Ovary (tissue), 3 donors: ENCODE measurements at regions not wholly inside any gene's neighbourhood (a gene's known extent, or its start where the extent isn't known, plus 50 kb on each side); places are given as distances from the start of the nearest gene placed in this dataset.
"Not testable (repeated sequence)": the region's sequence is repeated elsewhere in the genome, so short reads cannot be mapped to it uniquely, and the experiment has no call there.

Source experiments
- EP300 ChIP-seq: sonication (generic); formaldehyde crosslinking; IDR thresholded peaks from one replicate; pipeline ENCODE4 v1.6.1; 2017; ENCODE audit warnings: antibody characterized with exemption
- POLR2A ChIP-seq: fragments of 450-650 bp; IDR thresholded peaks from one replicate; pipeline ENCODE4 v1.6.1; 2017; ENCODE audit warnings: antibody characterized with exemption, mild to moderate bottlenecking, moderate library complexity
- TF ChIP-seq, protein P1 (sequence below), 3 donors: fragments of 450-650 bp in 2 of 3; fragments of 200-600 bp in 1 of 3; IDR thresholded peaks; one replicate each; pipeline versions ENCODE4 v1.5.1 to v1.8.0; 2016 to 2022; ENCODE audit warnings: antibody characterized with exemption in 3 of 3, mild to moderate bottlenecking in 1 of 3
- donor health status: DM: no; HTN: no; CAD: no.

DNA sequence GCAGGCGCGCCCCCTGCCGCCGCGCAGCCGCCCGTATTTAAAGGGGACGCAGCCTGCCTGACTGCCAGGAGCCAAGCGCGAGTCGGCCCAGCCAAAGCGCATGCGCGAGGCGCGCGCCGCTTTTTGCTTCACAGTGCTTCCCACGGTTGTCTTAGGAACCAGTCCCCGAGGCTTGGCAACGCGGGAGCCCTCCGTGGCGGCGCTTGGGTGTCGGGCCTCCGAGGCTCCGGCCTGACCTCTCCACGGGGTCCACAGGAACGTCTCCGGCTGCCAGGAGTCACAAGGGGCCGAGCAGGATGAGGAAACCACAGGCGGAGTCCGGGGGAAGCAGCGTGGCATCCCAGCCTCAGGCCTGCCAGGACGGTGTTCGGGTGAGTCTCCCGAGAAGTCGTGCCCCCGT is 706.7 kb downstream of the KCNJ18 start:
- TF ChIP-seq, protein P1, sequence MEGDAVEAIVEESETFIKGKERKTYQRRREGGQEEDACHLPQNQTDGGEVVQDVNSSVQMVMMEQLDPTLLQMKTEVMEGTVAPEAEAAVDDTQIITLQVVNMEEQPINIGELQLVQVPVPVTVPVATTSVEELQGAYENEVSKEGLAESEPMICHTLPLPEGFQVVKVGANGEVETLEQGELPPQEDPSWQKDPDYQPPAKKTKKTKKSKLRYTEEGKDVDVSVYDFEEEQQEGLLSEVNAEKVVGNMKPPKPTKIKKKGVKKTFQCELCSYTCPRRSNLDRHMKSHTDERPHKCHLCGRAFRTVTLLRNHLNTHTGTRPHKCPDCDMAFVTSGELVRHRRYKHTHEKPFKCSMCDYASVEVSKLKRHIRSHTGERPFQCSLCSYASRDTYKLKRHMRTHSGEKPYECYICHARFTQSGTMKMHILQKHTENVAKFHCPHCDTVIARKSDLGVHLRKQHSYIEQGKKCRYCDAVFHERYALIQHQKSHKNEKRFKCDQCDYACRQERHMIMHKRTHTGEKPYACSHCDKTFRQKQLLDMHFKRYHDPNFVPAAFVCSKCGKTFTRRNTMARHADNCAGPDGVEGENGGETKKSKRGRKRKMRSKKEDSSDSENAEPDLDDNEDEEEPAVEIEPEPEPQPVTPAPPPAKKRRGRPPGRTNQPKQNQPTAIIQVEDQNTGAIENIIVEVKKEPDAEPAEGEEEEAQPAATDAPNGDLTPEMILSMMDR (IDR thresholded peaks at IDR 0.05), result not testable (repeated sequence)
- not testable (repeated sequence) for TF ChIP-seq EP300, POLR2A
